ENCODE measurements at regions not wholly inside any gene's neighbourhood (a gene's known extent, or its start where the extent isn't known, plus 50 kb on each side); places are given as distances from the start of the nearest gene placed in this dataset.

DNA sequence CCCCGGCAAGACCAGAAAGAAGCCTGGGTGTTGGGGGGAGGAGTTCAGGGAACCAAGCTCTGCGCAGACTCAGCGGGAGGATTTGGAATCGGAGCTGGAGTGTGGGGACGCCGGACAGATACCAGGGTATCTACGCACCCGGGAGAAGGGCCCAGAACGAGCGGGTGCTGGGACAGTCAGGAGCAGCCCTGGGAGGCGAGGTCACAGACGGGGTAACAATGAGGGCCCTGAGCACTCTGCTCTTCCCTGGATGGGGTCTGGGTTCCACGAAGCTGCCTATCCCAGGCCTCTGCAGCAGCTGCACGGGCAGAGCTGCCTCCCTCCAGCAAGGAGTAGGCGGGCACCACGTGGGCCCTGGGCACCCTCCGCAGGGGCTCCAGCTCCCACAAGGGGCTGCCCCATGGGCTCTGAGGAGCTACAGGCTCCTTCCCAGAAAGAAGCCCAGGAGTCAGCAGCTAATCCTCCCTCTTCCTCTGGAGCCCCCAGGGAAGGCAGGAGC lies 197.2 kb downstream of the BRD1 start (continued):
- TF ChIP-seq POLR2AphosphoS5 (IDR thresholded peaks at IDR 0.05; ENCODE audit: low read depth) (no peak), ZNF331 (CRISPR knock-in tag; IDR thresholded peaks at IDR 0.05; ENCODE audit: low read depth) (no peak), EZH2 (IDR thresholded peaks at IDR 0.05; ENCODE audit: low read depth, unreplicated experiment) (no peak), JUNB (IDR thresholded peaks at IDR 0.05; ENCODE audit: unreplicated experiment) (no peak)
- TF ChIP-seq, protein P1, sequence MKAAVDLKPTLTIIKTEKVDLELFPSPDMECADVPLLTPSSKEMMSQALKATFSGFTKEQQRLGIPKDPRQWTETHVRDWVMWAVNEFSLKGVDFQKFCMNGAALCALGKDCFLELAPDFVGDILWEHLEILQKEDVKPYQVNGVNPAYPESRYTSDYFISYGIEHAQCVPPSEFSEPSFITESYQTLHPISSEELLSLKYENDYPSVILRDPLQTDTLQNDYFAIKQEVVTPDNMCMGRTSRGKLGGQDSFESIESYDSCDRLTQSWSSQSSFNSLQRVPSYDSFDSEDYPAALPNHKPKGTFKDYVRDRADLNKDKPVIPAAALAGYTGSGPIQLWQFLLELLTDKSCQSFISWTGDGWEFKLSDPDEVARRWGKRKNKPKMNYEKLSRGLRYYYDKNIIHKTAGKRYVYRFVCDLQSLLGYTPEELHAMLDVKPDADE (IDR thresholded peaks at IDR 0.05) = no peak

DNA sequence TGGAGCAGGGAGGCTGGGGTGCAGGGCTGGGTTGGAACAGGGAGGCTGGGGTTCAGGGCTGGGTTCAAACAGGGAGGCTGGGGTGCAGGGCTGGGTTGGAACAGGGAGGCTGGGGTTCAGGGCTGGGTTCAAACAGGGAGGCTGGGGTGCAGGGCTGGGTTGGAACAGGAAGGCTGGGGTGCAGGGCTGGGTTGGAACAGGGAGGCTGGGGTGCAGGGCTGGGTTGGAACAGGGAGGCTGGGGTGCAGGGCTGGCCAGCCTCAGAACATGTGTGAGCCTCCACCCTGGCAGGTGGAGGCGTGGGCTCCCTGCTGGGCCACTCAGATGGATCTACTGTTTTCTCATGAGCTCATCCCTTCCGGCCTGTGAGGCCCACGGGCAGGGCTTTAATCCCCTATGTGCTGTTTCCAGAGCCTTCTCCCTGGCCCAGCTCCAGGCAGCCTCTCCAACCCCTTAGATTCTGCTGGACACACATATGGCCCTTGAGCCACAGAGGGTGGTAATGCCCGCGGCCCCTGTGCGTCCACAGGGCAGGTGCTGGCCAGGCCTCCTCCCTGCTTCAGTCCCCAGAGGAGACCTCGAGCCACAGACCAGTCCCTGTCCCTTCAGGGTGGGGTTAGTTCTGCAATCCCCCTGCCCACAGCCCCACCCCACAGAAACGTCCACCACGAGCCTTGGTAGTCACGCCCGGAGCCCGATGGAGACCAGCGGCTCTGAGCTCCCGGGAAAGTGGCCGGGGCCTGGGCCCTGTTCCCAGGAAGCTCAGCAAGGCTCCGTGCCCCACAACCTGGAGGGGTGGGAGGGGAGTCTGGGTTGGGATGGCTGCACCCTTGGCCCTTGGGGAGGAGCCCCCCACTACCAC lies 197.9 kb downstream of the BRD1 start:
- Histone ChIP-seq H3K4me3 (no peak overlapping the region), H3K9me2 (ENCODE audit: insufficient read depth) (no peaks in the 10 kb centered on the region), H3K27me3 (ENCODE audit: insufficient read depth) (no peaks in the 10 kb centered on the region), H2AFZ (no peak overlapping the region), H3K27ac (ENCODE audit: low read depth) (no peak overlapping the region), H3K4me2 (no peak overlapping the region), H3F3A (replicated peaks; ENCODE audit: low read depth) (no peaks in the 10 kb centered on the region), H3K36me3 (ENCODE audit: insufficient read depth) (no peaks in the 10 kb centered on the region), H3K79me2 (replicated peaks; ENCODE audit: insufficient read depth) (no peaks in the 10 kb centered on the region), H4K20me1 (replicated peaks; ENCODE audit: insufficient read depth) (no peaks in the 10 kb centered on the region), H3K4me1 (ENCODE audit: insufficient read depth) (no peaks in the 10 kb centered on the region)
- Mint-ChIP-seq H3K9me3 (no peaks in the 10 kb centered on the region; the same call in 2 of the 3 replicates), H3K27me3 (ENCODE audit: insufficient read depth, low read depth, poor library complexity) (peaks cover 6% of the 10 kb centered on the region), H3K4me3 (no peak overlapping the region), H3K4me1 (no peaks in the 10 kb centered on the region; the same call in 2 of the 3 replicates), H3K27ac (no peak overlapping the region), H3K36me3 (ENCODE audit: low read depth) (no peaks in the 10 kb centered on the region)
- DNase-seq (ENCODE audit: low spot score) (no peak), ATAC-seq (no peak)
- TF ChIP-seq, protein P2, sequence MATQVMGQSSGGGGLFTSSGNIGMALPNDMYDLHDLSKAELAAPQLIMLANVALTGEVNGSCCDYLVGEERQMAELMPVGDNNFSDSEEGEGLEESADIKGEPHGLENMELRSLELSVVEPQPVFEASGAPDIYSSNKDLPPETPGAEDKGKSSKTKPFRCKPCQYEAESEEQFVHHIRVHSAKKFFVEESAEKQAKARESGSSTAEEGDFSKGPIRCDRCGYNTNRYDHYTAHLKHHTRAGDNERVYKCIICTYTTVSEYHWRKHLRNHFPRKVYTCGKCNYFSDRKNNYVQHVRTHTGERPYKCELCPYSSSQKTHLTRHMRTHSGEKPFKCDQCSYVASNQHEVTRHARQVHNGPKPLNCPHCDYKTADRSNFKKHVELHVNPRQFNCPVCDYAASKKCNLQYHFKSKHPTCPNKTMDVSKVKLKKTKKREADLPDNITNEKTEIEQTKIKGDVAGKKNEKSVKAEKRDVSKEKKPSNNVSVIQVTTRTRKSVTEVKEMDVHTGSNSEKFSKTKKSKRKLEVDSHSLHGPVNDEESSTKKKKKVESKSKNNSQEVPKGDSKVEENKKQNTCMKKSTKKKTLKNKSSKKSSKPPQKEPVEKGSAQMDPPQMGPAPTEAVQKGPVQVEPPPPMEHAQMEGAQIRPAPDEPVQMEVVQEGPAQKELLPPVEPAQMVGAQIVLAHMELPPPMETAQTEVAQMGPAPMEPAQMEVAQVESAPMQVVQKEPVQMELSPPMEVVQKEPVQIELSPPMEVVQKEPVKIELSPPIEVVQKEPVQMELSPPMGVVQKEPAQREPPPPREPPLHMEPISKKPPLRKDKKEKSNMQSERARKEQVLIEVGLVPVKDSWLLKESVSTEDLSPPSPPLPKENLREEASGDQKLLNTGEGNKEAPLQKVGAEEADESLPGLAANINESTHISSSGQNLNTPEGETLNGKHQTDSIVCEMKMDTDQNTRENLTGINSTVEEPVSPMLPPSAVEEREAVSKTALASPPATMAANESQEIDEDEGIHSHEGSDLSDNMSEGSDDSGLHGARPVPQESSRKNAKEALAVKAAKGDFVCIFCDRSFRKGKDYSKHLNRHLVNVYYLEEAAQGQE (IDR thresholded peaks at IDR 0.05; ENCODE audit: unreplicated experiment) = no peak

DNA sequence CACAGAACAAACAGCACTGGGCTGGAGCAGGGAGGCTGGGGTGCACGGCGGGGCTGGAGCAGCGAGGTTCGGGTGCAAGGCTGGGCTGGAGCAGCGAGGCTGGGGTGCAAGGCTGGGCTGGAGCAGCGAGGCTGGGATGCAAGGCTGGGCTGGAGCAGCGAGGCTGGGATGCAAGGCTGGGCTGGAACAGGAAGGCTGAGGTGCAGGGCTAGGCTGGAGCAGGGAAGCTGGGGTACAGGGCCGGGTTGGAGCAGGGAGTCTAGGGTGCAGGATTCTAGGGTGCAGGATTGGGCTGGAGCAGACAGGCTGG lies 198.5 kb downstream of the BRD1 start:
- no peaks in the 10 kb centered on the region for H3K79me2 ChIP-seq (replicated peaks; ENCODE audit: insufficient read depth)
- Mint-ChIP-seq H3K27ac (no peak overlapping the region), H3K4me3 (no peak overlapping the region), H3K4me1 (no peaks in the 10 kb centered on the region; the same call in 2 of the 3 replicates), H3K27me3 (ENCODE audit: insufficient read depth, low read depth, poor library complexity) (peaks cover 6% of the 10 kb centered on the region), H3K9me3 (no peaks in the 10 kb centered on the region; the same call in 2 of the 3 replicates), H3K36me3 (ENCODE audit: low read depth) (no peaks in the 10 kb centered on the region)
- H3K36me3 ChIP-seq (ENCODE audit: insufficient read depth) = no peaks in the 10 kb centered on the region
- H3F3A ChIP-seq (replicated peaks; ENCODE audit: low read depth) = no peaks in the 10 kb centered on the region
- H3K4me3 ChIP-seq = no peak overlapping the region
- H3K4me1 ChIP-seq (ENCODE audit: insufficient read depth) = no peaks in the 10 kb centered on the region
- no peak overlapping the region for H2AFZ ChIP-seq
- no peaks in the 10 kb centered on the region for H3K9me2 ChIP-seq (ENCODE audit: insufficient read depth)
- DNase-seq (ENCODE audit: low spot score) (no peak), ATAC-seq (no peak)
- H3K4me2 ChIP-seq = no peak overlapping the region
- no peaks in the 10 kb centered on the region for H3K27me3 ChIP-seq (ENCODE audit: insufficient read depth)
- H4K20me1 ChIP-seq (replicated peaks; ENCODE audit: insufficient read depth) = no peaks in the 10 kb centered on the region
- H3K27ac ChIP-seq (ENCODE audit: low read depth) = no peak overlapping the region
- TF ChIP-seq, protein P1 (IDR thresholded peaks at IDR 0.05) = no peak
- TF ChIP-seq EZH2phosphoT487 (IDR thresholded peaks at IDR 0.05; ENCODE audit: unreplicated experiment) (no peak), CREB1 (CRISPR knock-in tag; IDR thresholded peaks at IDR 0.05; ENCODE audit: low read depth) (no peak), POLR2AphosphoS5 (IDR thresholded peaks at IDR 0.05; ENCODE audit: low read depth) (no peak), STAT1 (IDR thresholded peaks at IDR 0.05; ENCODE audit: unreplicated experiment) (no peak)
- TF ChIP-seq, protein P2 (IDR thresholded peaks at IDR 0.05; ENCODE audit: unreplicated experiment) = no peak

All from GM23338 (cell line).